PC-9 (cell line): ENCODE measurements at regions not wholly inside any gene's neighbourhood (a gene's known extent, or its start where the extent isn't known, plus 50 kb on each side); places are given as distances from the start of the nearest gene placed in this dataset.

Experiments used
- BruUV-seq: library from RNA; stranded (reverse); fragments of 400-500 nt; replicated peaks from 2 replicates; lab custom pipeline; 2021; lab: Mats Ljungman, UMichigan
- CTCF ChIA-PET: fragments of 300-600 bp; sonication (Branson Sonifier 250); formaldehyde crosslinking; loops from one replicate; lab custom pipeline; 2022; ENCODE audit warnings: antibody characterized with exemption; lab: Charles Lee
- POLR2A ChIA-PET: fragments of 300-600 bp; sonication (Branson Sonifier 250); formaldehyde crosslinking; loops from one replicate; lab custom pipeline; 2022; ENCODE audit warnings: antibody characterized with exemption; ENCODE audit not compliant: unreplicated experiment; lab: Charles Lee
- DNase-seq, 2 experiments: peaks; one replicate each; pipeline versions ENCODE4 v3.0.0 to v3.0.0-alpha.2; 2015 to 2022; ENCODE audit warnings: mixed read lengths in 1 of 2
- H2AFZ ChIP-seq: fragments of 200-600 bp; sonication (generic); 2 replicates; pipeline ENCODE4 v1.8.1; 2017; ENCODE audit warnings: antibody characterized with exemption
- H3F3A ChIP-seq: fragments of 200-600 bp; sonication (generic); 2 replicates; pipeline ENCODE4 v1.8.1; 2017; ENCODE audit warnings: antibody characterized with exemption, mild to moderate bottlenecking, low read depth; ENCODE audit not compliant: insufficient read depth
- H3K27ac ChIP-seq: fragments of 200-600 bp; sonication (generic); 2 replicates; pipeline ENCODE4 v1.6.1; 2016; ENCODE audit warnings: mixed run types
- H3K27me3 ChIP-seq: fragments of 200-600 bp; sonication (generic); 2 replicates; pipeline ENCODE4 v1.6.1; 2016; ENCODE audit warnings: low read depth, mixed run types; ENCODE audit not compliant: insufficient read depth
- H3K36me3 ChIP-seq: fragments of 200-600 bp; sonication (generic); 2 replicates; pipeline ENCODE4 v1.6.1; 2016; ENCODE audit warnings: low read depth, mixed run types
- H3K4me1 ChIP-seq: fragments of 200-600 bp; sonication (generic); replicated peaks from 2 replicates; pipeline ENCODE4 v1.6.1; 2016; ENCODE audit warnings: mixed run types; ENCODE audit not compliant: insufficient read depth
- H3K4me2 ChIP-seq: fragments of 200-600 bp; sonication (generic); 2 replicates; pipeline ENCODE4 v1.6.1; 2017; ENCODE audit warnings: mixed run types
- H3K4me3 ChIP-seq: fragments of 200-600 bp; sonication (generic); 2 replicates; pipeline ENCODE4 v1.6.1; 2016; ENCODE audit warnings: mixed run types
- H3K79me2 ChIP-seq: fragments of 200-600 bp; sonication (generic); 2 replicates; pipeline ENCODE4 v1.6.1; 2017; ENCODE audit warnings: low read depth, mixed run types
- H3K9me2 ChIP-seq: fragments of 200-600 bp; sonication (generic); 2 replicates; pipeline ENCODE4 v1.8.1; 2017; ENCODE audit warnings: mild to moderate bottlenecking; ENCODE audit not compliant: insufficient read depth
- H3K9me3 ChIP-seq: fragments of 200-600 bp; sonication (generic); 2 replicates; pipeline ENCODE4 v1.8.1; 2016; ENCODE audit warnings: low read depth; ENCODE audit not compliant: insufficient read depth
- H4K20me1 ChIP-seq: fragments of 200-600 bp; sonication (generic); 2 replicates; pipeline ENCODE4 v1.8.1; 2017; ENCODE audit not compliant: insufficient read depth
- CTCF ChIP-seq: fragments of 200-600 bp; sonication (generic); conservative IDR thresholded peaks from 2 replicates; pipeline ENCODE4 v1.6.1; 2017; ENCODE audit warnings: mixed run types, antibody characterized with exemption, mild to moderate bottlenecking, moderate library complexity
- EZH2 ChIP-seq: fragments of 200-600 bp; sonication (generic); IDR thresholded peaks from 2 replicates; pipeline ENCODE4 v1.8.0; 2017; ENCODE audit warnings: antibody characterized with exemption, low read depth
- intact Hi-C: fragments of 100-400 bp; cut with micrococcal nuclease; formaldehyde crosslinking; loops from one replicate; pipeline ENCODE4 v1.10.0; 2022; ENCODE audit not compliant: unreplicated experiment

GRCh38 chr6:30820193-30820592 is 64.1 kb upstream of the DDR1 start:
- Histone ChIP-seq H4K20me1 (no peaks in the 10 kb centered on the region), H3K4me2 (peak overlapping the region; percentile 68), H3F3A (peaks cover 48% of the 10 kb centered on the region), H3K79me2 (no peaks in the 10 kb centered on the region), H3K36me3 (no peaks in the 10 kb centered on the region), H2AFZ (no peak overlapping the region), H3K27ac (peak overlapping the region; percentile 96), H3K4me1 (peaks cover 70% of the 10 kb centered on the region), H3K4me3 (no peak overlapping the region), H3K9me2 (no peaks in the 10 kb centered on the region), H3K9me3 (no peaks in the 10 kb centered on the region), H3K27me3 (no peaks in the 10 kb centered on the region)
- POLR2A ChIA-PET, result interaction anchor here (0.6 to 1.5 kb wide), 17 partner anchors 24 to 854 kb away, joined by 3 to 13 read pairs (median 4); partner anchors contain the start of genes DDR1, FLOT1 and IER3
- intact Hi-C loops, result loop anchor here (1.0 kb wide), 3 partner anchors 68 to 279 kb away; partner anchors contain the start of gene FLOT1
- DNase-seq, result peak; percentile 80 to 95
- TF ChIP-seq CTCF (no peak; the same call in 1 of the 2 replicates), EZH2 (no peak)
- no TSS peak for BruUV-seq
- CTCF ChIA-PET, result interaction anchor here (0.6 to 2.8 kb wide), 14 partner anchors 9 to 295 kb away, joined by 3 to 15 read pairs (median 4); partner anchors contain the start of genes DHX16, FLOT1 and PSORS1C1

- no TSS peak for BruUV-seq
- no peaks in the 10 kb centered on the region for H4K20me1 ChIP-seq
Observed at GRCh38 chr6:30819297-30819917, 64.9 kb upstream of the DDR1 start.

More at GRCh38 chr6:30819297-30819917, 64.9 kb upstream of the DDR1 start:
- Histone ChIP-seq H3K36me3 (no peaks in the 10 kb centered on the region), H3K4me3 (no peak overlapping the region), H3K27me3 (no peaks in the 10 kb centered on the region), H3K27ac (peak overlapping the region; percentile 96), H2AFZ (no peak overlapping the region), H3K9me3 (no peaks in the 10 kb centered on the region), H3K4me2 (peak overlapping the region; percentile 68), H3K4me1 (peaks cover 78% of the 10 kb centered on the region), H3F3A (peaks cover 56% of the 10 kb centered on the region), H3K9me2 (no peaks in the 10 kb centered on the region), H3K79me2 (no peaks in the 10 kb centered on the region)
- ChIA-PET CTCF (interaction anchor here (0.5 to 2.8 kb wide), 11 partner anchors 38 to 295 kb away, joined by 3 to 15 read pairs (median 3); partner anchors contain the start of genes DHX16, FLOT1 and PSORS1C1), POLR2A (interaction anchor here (0.5 to 1.5 kb wide), 15 partner anchors 25 to 89 kb away, joined by 3 to 15 read pairs (median 5); partner anchors contain the start of genes FLOT1 and IER3)
- TF ChIP-seq CTCF (no peak), EZH2 (no peak)
- no peak for DNase-seq
- intact Hi-C loops, result loop anchor here (2.0 kb wide), 1 partner anchor 133 kb away; the partner anchor contains the start of gene PPP1R18
